ENCODE measurements at regions not wholly inside any gene's neighbourhood (a gene's known extent, or its start where the extent isn't known, plus 50 kb on each side); places are given as distances from the start of the nearest gene placed in this dataset.

DNA sequence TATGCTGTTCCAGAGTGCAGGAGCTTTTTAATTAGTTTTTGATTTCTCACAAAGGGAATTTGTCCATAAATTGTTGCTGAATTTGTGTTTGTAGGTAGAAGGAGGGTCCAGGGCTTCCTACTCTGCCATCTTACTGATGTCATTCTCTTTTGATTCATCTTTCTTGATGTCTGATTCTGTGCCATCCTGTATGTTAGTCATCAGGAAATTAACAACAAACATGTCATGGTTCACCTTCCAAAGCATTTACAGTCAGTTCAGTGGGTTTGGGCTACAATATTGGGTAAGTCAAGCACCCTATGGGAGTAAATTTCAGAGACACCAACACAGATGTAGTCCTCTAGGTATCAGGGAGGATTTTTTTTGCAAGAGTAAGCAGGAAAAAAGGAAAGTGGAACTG lies 135.2 kb upstream of the SLC38A2 start:
- TF ChIP-seq, protein P1, sequence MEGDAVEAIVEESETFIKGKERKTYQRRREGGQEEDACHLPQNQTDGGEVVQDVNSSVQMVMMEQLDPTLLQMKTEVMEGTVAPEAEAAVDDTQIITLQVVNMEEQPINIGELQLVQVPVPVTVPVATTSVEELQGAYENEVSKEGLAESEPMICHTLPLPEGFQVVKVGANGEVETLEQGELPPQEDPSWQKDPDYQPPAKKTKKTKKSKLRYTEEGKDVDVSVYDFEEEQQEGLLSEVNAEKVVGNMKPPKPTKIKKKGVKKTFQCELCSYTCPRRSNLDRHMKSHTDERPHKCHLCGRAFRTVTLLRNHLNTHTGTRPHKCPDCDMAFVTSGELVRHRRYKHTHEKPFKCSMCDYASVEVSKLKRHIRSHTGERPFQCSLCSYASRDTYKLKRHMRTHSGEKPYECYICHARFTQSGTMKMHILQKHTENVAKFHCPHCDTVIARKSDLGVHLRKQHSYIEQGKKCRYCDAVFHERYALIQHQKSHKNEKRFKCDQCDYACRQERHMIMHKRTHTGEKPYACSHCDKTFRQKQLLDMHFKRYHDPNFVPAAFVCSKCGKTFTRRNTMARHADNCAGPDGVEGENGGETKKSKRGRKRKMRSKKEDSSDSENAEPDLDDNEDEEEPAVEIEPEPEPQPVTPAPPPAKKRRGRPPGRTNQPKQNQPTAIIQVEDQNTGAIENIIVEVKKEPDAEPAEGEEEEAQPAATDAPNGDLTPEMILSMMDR (IDR thresholded peaks at IDR 0.05; ENCODE audit: insufficient read depth, low read length, severe bottlenecking): no peak

DNA sequence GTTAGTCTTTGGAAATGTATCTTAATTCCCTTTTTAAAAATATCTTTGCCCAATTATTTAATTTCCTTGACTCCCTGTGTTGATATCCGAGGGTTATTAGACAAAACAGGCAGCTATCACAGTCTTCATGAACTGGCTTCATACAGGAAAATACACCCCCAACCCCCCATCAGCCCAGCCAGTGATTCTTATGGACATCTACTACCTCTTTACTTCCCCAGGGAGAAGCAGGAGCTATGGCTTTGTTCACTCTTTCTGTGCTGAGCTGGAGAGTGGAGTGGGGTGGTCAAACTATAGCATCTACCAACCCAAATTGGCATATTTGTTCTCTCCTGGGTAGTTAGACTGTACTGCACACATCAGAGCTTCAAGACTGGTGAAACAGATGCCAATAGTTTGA lies 134.4 kb upstream of the SLC38A2 start:
- peaks cover 3% of the 10 kb centered on the region for H3K36me3 ChIP-seq (ENCODE audit: control insufficient read depth, insufficient read depth, low read length)
- no peaks in the 10 kb centered on the region for H3K27me3 ChIP-seq (ENCODE audit: control insufficient read depth, insufficient read depth, low read length)
- TF ChIP-seq, protein P1 (IDR thresholded peaks at IDR 0.05; ENCODE audit: insufficient read depth, low read length, severe bottlenecking): no peak
- H3K4me3 ChIP-seq (ENCODE audit: low read depth, low read length): no peak overlapping the region
- FAIRE-seq (no peak), DNase-seq (ENCODE audit: low read depth) (no peak)

More for the DNA sequence above, 135.2 kb upstream of the SLC38A2 start:
- DNase-seq (ENCODE audit: low read depth) (peak; percentile 89), FAIRE-seq (no peak)
- Histone ChIP-seq H3K27me3 (ENCODE audit: control insufficient read depth, insufficient read depth, low read length) (no peaks in the 10 kb centered on the region), H3K4me3 (ENCODE audit: low read depth, low read length) (no peak overlapping the region), H3K36me3 (ENCODE audit: control insufficient read depth, insufficient read depth, low read length) (peaks cover 3% of the 10 kb centered on the region)

DNA sequence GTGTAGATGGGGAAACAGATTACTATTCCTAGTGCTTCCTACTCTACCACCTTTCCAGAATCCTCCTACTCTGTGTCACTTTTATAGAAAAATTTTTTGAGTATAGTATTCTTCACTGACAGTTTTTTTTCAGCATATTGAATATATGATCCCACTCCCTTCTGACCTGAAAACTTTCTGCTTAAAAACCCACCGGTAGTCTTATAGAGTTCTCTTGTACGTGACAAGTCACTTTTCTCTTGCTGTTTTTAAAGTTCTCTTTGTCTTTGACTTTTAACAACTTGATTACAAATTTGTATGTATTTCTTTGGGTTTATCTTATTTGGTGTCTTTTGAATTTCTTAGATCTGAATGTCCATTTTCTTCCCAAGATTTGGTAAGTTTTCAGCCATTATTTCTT lies 133.6 kb upstream of the SLC38A2 start:
- H3K4me3 ChIP-seq (ENCODE audit: low read depth, low read length): no peak overlapping the region
- peaks cover 3% of the 10 kb centered on the region for H3K36me3 ChIP-seq (ENCODE audit: control insufficient read depth, insufficient read depth, low read length)
- DNase-seq (ENCODE audit: low read depth) (no peak), FAIRE-seq (no peak)
- no peaks in the 10 kb centered on the region for H3K27me3 ChIP-seq (ENCODE audit: control insufficient read depth, insufficient read depth, low read length)
- TF ChIP-seq, protein P1 (IDR thresholded peaks at IDR 0.05; ENCODE audit: insufficient read depth, low read length, severe bottlenecking): no peak

DNA sequence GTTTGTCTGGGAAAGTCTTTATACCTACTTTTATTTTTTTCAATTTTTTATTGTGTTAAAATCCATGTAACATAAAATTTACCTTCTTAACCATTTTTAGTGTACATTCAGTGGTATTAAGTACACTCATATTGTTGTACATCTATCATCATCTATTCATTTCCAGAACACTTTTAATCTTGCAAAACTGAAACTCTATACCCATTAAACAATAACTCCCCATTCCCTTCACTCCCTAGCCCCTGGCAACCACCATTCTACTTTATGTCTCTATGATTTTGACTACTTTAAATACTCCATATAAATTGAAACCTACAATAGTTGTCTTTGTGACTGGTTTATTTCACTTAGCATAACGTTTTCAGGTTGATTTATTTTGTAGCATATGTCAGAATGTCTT lies 131.9 kb upstream of the SLC38A2 start:
- DNase-seq (ENCODE audit: low read depth): no peak
- TF ChIP-seq, protein P1 (IDR thresholded peaks at IDR 0.05; ENCODE audit: insufficient read depth, low read length, severe bottlenecking): no peak
- no peaks in the 10 kb centered on the region for H3K27me3 ChIP-seq (ENCODE audit: control insufficient read depth, insufficient read depth, low read length)
- H3K4me3 ChIP-seq (ENCODE audit: low read depth, low read length): no peak overlapping the region
- FAIRE-seq: no peak
- peaks cover 3% of the 10 kb centered on the region for H3K36me3 ChIP-seq (ENCODE audit: control insufficient read depth, insufficient read depth, low read length)

DNA sequence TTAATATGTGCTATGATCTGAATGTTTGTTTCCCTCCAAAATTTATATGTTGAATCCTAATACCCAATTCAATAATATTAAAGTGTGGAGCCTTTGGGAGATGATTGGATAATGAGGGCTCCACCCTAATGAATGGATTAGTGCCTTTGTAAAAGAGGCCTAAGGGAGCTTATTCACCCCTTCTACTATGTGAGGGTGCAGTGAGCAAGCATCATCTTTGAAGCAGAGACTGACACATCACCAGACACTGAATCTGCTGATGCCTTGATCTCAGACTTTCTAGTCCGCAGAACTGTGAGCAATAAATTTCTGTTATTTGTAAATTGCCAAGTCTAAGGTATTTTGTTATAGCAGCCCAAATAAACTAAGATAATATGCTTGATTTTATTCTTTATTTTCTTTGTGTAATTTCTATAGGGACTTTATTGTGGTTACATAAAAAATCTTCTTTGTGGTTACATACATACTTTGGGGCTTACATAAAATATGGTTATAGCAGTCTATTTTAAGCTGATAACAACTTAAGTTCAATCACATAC lies 131.1 kb upstream of the SLC38A2 start:
- TF ChIP-seq, protein P1 (IDR thresholded peaks at IDR 0.05; ENCODE audit: insufficient read depth, low read length, severe bottlenecking): no peak
- no peak for FAIRE-seq
- DNase-seq (ENCODE audit: low read depth): peak; percentile 71
- peaks cover 3% of the 10 kb centered on the region for H3K36me3 ChIP-seq (ENCODE audit: control insufficient read depth, insufficient read depth, low read length)
- H3K4me3 ChIP-seq (ENCODE audit: low read depth, low read length): no peak overlapping the region
- no peaks in the 10 kb centered on the region for H3K27me3 ChIP-seq (ENCODE audit: control insufficient read depth, insufficient read depth, low read length)

DNA sequence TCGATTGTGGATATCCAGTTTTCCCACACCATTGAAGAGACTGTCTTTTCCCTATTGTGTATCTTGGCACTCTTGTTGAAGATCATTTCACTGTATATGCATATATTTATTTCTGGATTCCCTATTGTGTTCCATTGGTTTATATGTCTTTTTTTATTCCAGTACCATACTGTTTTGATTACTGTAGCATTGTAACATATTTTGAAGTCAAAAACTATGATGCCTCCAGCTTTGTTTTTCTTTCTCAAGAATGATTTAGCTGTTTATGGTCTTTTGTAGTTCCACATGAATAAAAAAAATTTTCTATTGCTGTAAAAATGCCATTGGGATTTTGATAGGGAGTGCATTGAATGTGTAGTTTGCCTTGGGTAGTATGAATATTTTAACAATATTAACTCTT lies 128.1 kb upstream of the SLC38A2 start:
- Histone ChIP-seq H3K4me3 (ENCODE audit: low read depth, low read length) (no peak overlapping the region), H3K27me3 (ENCODE audit: control insufficient read depth, insufficient read depth, low read length) (no peaks in the 10 kb centered on the region), H3K36me3 (ENCODE audit: control insufficient read depth, insufficient read depth, low read length) (no peaks in the 10 kb centered on the region)
- TF ChIP-seq, protein P1 (IDR thresholded peaks at IDR 0.05; ENCODE audit: insufficient read depth, low read length, severe bottlenecking): no peak
- FAIRE-seq (no peak), DNase-seq (ENCODE audit: low read depth) (no peak)

Measured in bronchial epithelial cell (primary cell).